ENCODE measurements at regions not wholly inside any gene's neighbourhood (a gene's known extent, or its start where the extent isn't known, plus 50 kb on each side); places are given as distances from the start of the nearest gene placed in this dataset.

- no peak for DNase-seq (ENCODE audit: low spot score)
Measured at GRCh38 chr13:30030141-30030750, 179.8 kb upstream of the UBL3 start.

- DNase-seq (ENCODE audit: low spot score) = no peak
Measured at GRCh38 chr13:30027569-30028455, 177.4 kb upstream of the UBL3 start.

GRCh38 chr13:30026909-30027308 is 176.5 kb upstream of the UBL3 start:
- no peak for DNase-seq (ENCODE audit: low spot score)

DNA sequence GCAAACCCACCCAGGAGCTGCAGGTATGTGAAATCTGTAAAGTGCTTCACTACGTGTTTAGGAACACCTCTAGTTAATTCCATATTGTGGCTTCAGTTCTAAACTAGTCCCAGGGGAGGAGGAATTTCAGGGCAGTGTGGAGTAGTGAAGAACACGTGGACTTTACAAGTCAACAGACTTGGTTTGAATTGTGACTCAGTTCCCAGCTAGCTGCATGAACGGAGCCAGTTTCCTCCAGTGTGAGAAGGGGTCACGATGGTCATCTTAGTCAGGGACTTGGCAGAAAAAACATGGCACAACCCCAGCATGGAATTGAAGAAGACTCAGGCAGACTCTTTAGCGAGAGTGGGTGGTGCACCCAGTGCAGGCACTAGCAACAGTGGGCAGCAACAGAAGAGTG is 175.7 kb upstream of the UBL3 start:
- no peak for DNase-seq (ENCODE audit: low spot score)

DNA sequence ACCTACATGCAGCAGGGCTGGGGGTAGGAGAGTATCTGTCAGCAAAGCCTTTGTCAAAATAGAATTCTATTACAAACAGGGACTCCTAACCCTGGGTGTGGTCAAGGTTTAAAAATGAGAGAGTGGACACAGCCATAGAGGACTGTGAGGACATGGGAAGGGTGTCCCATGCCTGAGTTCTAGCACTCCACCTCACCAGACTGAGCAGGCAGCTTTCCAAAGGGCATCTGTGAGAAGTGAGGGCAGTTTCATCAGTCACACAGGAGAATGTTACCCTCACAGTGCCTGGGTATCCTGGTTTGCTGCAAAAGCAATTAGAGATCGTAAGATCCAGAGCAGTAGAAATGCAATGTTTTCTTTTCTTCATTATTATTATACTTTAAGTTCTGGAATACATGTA is 174.9 kb upstream of the UBL3 start:
- no peak for DNase-seq (ENCODE audit: low spot score)

- no peak for DNase-seq (ENCODE audit: low spot score)
Measured at GRCh38 chr13:30024125-30024865, 173.9 kb upstream of the UBL3 start.

GRCh38 chr13:30023196-30023895 is 172.9 kb upstream of the UBL3 start:
- DNase-seq (ENCODE audit: low spot score) = no peak

- DNase-seq (ENCODE audit: low spot score) = no peak
Measured at GRCh38 chr13:30022796-30023195, 172.4 kb upstream of the UBL3 start.

GRCh38 chr13:30022256-30022655 is 171.8 kb upstream of the UBL3 start:
- DNase-seq (ENCODE audit: low spot score) = no peak

DNA sequence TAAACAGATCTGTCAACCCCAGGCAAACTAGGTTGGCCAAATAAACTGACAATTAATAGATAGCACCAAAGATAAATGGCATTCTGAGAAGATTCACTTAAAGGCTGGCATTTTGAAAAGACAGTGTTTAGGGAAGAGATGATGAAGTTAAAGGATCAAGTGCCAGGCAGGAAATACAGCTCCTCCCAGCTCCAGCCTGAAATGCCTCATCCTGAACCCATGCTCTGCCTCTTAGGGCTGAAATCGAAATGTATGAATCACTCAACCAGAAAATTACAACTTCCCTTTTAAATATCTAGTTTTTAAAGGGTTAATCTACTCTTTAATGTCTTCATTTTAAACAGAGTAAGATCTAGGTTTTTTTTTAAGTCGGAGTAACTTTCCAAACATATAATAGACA is 171.2 kb upstream of the UBL3 start:
- DNase-seq (ENCODE audit: low spot score) = no peak

DNA sequence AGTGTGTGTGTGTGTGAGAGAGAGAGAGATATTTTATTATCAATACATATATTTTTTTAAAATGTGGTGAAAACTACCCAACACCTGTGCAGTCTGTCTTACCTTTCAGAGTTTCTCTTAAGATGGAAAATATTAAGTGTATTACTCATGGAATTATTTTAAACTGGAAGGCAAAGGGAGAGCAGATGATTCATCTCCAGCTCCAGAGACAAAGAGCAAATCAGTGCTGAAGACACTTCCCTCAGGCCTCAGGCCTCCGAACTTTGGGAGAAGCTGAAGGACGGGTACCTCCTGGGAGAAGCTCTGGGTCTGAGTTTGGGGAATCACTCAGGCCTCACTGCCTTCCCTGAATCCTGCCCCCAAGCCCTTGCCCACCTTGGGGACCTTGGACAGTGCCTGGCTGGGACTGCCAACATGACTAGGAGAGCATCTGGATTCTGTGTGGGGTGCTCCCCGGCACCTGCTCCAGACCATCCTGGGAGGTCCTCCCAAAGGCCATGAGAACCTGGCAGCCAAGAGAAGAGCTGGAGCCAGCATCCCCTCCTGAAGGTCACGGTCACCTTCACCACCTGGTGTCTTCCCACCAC is 170.4 kb upstream of the UBL3 start:
- no peak for DNase-seq (ENCODE audit: low spot score)

- no peak for DNase-seq (ENCODE audit: low spot score)
Measured at GRCh38 chr13:30019648-30020626, 169.5 kb upstream of the UBL3 start.

GRCh38 chr13:30017880-30018279 is 167.5 kb upstream of the UBL3 start:
- DNase-seq (ENCODE audit: low spot score) = no peak

DNA sequence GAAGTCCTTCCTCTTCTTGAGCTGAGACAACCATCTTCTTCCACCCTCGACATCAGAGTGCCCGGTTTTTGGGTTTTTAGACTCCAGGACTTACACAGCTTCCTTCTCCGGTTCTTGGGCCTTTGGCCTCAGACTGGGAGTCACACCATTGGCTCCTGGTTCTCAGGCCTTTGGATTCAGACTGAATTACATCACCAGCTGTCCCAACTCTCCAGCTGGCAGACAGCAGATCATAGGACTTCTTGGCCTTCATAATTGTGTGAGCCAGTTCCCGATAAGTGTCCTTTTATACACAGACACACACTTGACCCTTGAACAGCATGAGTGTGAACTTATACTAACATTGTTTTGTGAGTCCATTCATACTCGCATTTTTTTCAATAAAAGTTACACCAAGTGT is 166.0 kb upstream of the UBL3 start:
- no peak for DNase-seq (ENCODE audit: low spot score)

GRCh38 chr13:30009411-30009810 is 159.0 kb upstream of the UBL3 start:
- no peak for DNase-seq (ENCODE audit: low spot score)

GRCh38 chr13:30006246-30006645 is 155.8 kb upstream of the UBL3 start:
- DNase-seq (ENCODE audit: low spot score) = no peak

DNA sequence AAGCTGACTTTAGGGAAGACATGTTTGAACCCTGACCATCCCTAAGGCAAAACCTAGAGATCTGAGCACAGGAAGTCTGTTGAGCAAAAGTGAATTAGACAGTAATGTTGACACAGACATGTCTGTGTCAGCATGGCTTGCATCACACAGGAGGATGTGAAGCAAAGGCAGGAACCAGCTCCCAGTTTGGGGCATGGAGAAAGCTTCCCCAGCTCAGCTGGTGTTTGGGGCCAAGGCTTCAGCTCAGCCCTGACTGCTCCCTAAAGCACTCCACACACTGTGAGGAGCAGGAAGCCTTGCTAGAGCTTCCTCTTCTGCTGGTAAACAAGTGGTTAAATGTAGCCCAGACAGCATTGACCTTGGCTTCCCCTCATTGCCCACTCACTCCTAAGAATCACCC is 153.8 kb upstream of the UBL3 start:
- DNase-seq (ENCODE audit: low spot score) = no peak

GRCh38 chr13:30002577-30002976 is 152.2 kb upstream of the UBL3 start:
- no peak for DNase-seq (ENCODE audit: low spot score)

- DNase-seq (ENCODE audit: low spot score) = no peak
Measured at GRCh38 chr13:30000370-30000765, 150.0 kb upstream of the UBL3 start.

DNA sequence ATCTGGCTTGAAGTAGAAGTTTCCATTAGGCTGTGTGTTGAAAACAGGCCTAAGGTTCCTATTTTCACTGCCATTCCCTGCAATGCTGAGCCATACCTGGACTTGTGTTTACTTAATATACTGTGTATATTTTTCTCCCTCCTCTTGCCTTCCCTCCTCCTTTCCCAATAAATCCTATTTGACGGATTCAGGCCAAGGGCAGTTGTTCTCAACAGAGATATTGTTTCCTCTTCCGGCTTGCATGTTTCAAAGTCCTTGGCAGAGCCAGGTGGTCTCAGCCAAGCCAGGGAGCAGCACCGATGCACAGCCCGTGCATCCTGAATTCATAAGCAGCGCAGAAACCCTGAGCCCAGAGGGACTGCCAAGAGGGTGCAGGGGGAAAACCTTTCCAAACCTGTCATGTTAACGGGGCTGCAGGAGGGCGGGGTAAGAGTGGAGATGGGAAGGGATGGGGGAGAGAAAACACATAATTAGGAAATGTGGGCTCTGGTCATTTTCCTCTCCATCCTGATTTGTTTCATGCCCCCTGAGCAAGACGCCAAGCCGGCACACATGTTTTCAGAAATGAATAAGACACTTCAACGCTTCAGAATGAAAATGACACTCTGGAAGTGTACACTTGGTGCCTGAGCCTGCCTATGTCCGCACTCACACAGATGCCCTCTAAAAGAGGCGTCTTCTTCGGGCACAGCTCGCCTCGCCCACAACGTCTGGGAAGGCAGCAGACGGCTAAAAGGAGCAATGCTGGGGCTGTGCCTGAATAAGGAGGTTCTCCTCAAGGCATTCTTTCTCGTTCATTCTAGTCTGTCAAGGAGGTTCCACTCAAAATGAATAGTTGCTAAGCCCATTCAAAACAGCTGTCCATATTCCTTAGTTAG is 149.3 kb upstream of the UBL3 start:
- no peak for DNase-seq (ENCODE audit: low spot score)
